HG03066 (cell line): ENCODE measurements at regions not wholly inside any gene's neighbourhood (a gene's known extent, or its start where the extent isn't known, plus 50 kb on each side); places are given as distances from the start of the nearest gene placed in this dataset.
"Not testable (repeated sequence)": the region's sequence is repeated elsewhere in the genome, so short reads cannot be mapped to it uniquely, and the experiment has no call there.

Source experiments
- ATAC-seq: cut with Tn5 transposase; IDR thresholded peaks from one replicate; pipeline ENCODE4 v1.9.1; 2021; ENCODE audit warnings: low read depth; ENCODE audit not compliant: unreplicated experiment

DNA sequence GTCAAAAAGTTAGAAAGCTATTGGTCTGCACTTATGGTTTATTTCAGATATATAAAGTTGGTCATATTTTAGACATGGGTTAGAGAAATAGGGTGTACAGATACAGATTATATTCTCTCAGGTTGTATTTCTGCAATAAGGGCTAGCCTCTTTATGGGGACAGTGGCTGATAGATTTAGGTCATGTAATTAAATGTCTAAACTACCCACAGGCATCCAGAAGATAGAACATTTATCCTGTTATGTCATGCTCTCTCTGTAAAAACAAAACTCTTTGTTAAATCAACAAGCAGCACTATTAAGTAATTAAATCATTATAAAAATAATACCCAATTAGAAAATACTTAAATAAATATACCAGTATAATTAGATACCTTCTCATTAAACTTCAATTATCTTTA lies 612.6 kb upstream of the CITED2 start:
- ATAC-seq, result no peak

DNA sequence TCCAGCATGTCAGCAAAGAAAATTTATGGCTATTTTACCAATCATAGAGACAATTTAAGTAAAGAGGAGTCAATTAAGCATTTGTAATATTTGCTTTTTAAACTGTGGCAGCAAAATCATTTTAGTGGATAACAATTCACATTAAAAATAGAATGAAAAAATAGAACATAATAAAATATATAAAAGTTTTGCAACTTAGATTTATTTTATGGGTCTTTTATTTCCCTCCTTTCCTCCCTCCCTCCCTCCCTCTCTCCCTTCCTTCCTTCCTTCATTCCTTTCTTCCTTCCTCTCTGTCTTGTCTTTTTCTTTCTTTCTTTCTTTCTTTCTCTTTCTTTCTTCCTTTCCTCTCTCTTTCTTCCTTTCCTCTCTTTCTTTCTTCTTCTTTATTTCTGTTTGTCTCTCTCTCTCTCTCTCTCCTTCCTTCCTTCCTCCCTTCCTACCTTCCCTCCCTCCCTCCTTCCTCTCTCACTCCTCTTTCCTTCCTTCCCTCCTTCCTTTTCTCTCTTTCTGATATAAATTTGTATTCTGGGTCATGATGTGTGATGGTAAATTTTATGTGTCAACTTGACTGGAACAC lies 610.9 kb upstream of the CITED2 start:
- no peak for ATAC-seq

DNA sequence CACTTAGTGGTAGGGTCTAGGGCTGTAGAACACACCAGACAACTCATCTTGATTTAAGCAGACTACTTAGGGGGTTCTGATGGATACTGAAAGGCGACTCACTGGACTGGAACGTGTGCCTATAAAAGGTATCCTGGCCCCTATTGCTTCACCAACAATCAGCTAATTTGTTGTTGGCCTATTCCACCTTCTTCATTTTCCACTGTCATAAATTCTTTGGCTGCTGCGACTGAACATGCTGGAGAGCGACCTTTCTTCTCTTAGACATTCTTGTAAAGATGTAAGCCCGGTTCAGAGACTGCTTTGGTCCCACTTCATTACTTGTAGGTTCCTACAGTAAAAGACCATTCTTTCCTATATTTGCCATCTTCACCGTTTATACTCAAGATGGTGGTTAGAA lies 609.9 kb upstream of the CITED2 start:
- ATAC-seq, result no peak

DNA sequence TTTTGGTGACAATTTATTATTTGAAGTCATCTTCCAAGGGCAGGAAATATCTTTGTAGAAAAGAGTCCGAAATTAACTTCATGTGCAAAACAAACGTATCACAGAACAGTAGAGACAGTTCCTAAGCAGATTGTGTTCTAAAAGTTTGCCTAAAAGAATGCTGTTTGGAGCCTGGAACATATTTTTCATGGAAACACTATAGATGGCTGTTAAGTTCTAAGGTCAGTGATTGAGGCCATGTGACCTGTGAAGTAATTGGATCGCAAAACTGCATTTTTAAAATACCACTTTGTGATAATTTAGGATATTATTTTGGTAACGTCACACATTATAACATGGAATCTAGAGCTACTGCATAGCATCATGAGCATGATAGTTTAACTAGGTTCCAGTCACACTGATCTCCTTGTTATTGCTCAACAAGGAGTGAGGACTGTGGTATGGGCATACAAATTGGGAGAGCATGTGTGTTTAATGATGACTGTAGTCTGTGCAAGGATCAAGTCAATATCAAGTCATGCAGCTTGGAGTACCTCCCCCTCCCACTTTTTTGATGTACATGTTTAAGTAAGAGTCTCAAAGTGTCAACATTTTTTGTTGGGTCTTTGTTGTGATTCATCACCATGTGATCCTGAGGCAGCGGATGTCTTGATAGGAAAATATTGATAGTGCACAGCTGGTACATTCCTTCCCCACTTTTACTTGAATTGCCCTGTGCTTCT lies 609.3 kb upstream of the CITED2 start:
- ATAC-seq, result no peak

DNA sequence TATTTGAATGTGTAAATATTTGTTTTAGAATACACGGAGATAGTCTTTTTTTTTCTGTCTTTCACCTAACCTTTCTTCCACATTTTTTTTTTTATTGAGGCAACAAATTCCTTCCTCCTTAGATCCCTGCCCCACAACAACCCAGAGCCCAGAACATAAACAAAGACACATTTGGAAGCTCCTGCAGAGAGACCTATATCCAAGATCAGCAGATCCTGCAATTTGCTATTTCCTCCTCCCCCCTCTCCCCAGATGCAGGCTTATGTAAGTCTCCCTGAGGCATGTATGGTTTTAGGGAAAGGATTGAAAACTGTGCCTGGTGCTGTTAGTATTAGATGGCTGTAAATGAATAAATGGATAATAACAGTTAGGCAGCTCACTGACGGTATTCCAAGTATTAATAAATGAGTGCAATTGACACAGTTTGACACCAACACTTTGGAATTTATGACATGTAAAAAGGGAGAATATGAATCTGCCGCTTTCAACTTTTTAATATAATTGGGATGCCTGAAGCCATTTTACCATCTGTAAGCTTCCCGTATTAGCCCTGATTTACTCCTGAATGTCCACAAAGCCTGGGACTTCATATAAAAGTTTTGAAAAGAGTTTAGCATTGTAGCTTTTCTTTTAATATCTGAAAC lies 608.3 kb upstream of the CITED2 start:
- no peak for ATAC-seq

DNA sequence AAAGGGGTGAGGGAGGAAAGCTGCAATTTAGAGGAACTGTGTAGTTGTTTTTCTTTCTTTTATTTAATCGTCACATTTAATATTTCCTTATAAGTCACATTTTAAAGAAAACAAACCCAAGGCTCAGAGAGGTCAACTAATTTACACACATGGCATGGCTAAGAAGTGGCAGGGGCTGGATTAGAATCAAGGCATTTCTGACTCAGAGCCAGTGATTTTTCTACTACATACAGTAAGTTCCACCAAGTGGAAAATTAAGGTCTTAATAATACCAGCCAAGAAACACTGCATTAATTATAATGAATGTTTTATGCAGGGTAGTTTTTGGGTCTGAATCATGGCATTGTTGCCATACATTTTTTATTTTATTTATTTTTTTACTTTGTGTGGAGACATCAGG lies 607.7 kb upstream of the CITED2 start:
- ATAC-seq, result no peak

DNA sequence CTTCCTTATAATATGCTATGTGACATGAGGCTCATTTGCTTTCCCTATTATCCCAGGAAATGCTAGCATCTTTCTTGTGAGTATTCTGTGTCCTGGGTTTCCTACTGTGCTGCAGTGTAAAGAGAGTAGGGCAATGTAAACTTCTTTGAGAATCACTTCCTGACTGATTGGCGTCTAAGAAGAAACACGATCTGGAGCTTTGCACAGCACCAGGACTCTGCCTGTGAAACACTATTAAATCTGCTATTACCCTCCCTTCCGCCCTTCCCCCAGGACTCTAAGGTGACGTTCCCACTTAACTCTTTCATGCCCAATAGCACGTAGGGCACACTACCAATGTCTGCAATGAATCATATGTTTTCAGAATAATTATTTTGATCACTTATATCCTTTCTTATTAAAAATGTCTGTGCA lies 607.3 kb upstream of the CITED2 start:
- no peak for ATAC-seq

DNA sequence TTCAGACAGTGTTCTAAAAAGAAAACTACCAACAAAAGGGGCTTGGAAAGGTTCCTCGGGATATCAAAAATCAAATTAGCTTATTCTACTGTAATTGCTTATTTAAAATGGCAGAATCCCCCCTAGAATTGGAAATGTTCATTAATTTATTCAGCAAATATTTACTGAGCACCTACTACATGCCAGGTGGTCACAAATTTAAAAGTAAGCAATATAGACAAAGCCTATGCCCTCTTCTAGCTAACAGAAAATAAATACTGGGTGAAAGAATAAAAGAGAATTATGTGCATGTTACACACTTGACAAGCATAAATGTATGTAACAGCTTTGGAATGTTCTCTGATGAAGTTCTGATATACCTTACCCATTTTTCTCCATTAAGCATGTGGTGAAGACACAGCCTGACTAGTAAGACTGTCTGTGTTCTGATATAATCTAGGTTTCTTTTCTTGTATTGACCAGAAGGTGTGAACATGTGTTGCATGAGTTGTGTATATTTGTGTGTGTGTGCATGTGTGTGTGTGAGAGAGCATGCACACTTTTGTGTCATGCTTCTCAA lies 606.7 kb upstream of the CITED2 start:
- ATAC-seq, result no peak

GRCh38 chr6:139980631-139981030 lies 606.2 kb upstream of the CITED2 start:
- not testable (repeated sequence) for ATAC-seq

- ATAC-seq, result no peak
Observed at GRCh38 chr6:139979021-139979725, 604.7 kb upstream of the CITED2 start.

DNA sequence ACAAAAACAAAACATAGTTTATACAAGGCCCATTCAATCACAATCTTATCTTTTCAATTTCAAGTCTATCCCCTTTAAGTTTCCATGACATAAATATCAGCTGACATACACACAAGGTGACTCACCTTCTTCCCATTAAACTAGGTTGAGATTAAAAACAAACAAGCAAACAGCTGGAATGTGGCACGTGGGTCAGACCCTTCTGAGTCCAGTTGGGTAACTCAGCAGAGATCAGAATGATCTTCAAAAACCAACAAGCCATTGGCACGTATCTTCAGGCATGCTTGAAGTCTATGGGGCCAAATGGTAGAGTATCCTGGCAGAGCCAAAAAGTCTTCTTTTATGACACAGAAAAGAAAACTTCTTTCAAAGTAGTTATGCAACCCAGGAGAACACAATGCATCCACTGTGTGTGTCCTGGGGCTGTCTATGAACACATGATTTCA lies 603.5 kb upstream of the CITED2 start:
- no peak for ATAC-seq

DNA sequence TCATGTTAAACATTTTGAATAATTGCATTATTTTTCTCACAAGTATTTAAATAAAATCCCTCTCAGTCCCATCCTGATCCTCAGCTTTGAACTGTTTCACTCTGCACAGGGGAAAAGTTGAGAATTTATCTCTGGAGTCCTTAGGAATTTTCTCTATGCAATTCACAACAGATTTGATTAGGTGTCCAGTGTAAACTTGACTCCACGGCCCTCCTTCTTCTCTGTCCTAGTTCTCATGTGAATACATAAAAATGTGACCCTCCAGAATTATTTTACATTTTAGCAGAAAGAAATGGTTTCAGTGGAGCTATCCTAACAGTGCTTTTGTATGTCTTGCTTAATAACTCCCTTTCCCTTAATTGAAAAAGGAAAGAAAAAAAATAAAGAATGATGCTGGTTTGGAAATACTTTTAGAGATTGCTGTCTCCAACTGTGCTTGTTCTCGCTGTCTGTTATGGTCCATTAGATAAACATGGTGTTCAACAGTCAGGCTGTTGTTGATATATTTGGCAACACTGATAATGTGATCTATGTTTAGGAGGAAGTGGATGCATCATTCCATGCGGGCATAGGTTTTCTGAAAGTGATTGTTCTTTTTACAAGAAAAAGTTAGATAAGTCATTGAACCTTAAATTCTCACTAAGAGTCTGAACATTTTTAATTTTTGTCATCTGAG lies 599.4 kb upstream of the CITED2 start:
- no peak for ATAC-seq

DNA sequence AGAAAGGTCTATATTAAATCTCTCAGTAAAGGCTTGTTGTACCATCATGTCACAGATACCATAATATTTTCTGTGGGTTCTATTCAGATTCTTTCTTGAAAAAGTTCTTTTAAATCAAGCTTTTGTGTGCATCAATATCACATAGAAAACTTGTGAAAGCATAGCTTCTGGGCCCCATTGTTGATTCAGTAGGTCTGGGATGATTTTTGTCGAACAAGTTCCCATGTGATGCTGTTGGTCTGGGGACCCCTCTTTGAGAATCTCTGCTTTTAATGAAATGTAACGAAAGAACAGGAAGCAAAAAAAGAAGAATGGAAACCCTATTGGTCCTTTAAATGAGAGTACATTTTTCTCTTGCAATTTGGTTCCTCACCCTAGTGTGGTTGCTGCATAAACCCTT lies 597.7 kb upstream of the CITED2 start:
- ATAC-seq, result no peak

DNA sequence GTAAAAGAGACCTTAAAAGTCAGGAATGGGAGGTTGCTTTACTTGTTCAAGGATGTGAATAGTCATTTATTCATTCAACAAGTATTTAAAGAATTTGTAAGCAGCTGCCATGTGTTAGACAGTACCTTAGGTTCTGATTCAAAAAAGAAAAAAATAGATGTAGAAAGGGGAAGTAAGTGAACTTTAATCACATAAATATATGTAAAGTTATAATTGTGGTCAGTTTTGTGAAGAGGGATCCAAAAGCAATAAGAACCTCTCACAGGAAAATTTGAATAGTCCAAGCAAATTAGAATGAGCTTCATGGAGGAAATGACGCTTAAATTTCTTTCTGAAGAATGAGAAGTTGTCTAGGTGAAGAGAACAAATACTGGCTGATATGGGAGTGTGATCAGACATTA lies 596.1 kb upstream of the CITED2 start:
- ATAC-seq, result no peak

DNA sequence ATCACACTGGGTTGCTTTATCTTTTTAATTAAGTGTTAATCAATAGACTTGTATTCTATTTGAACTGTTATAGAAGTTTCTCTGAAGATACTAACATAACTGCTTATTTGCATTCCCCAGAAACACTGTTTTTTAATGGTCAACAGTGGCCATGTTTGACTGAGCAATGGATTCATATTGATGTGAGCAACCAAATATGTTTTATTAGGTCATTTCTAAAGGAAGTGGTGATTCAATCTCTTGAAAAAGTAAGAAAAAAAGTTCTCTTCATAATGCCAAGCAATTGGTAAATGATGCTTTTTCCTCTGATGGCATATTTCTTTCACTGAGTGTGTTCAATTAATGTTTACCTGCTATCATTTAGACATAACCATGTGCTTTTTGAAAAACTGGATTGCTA lies 593.0 kb upstream of the CITED2 start:
- no peak for ATAC-seq

DNA sequence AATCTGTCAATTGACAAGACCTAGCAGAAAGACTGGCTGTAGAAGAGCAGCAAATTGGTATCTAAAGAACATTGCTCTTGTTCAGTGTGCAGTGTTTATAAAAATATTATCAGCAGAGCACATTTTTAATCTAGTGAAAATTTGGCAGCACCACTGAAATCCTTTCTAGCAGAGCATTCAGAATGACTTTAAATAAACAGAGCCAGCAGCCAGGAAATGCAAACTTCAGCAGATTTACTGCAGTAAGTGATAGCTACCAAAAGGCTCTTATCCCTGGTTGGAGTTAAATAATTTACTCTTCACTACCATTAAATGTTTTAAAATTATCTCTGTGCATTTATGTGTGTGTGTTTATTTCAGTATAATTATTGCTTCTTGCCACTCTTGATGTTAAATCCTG lies 590.9 kb upstream of the CITED2 start:
- no peak for ATAC-seq

GRCh38 chr6:139964737-139965136 lies 590.3 kb upstream of the CITED2 start:
- ATAC-seq, result no peak

DNA sequence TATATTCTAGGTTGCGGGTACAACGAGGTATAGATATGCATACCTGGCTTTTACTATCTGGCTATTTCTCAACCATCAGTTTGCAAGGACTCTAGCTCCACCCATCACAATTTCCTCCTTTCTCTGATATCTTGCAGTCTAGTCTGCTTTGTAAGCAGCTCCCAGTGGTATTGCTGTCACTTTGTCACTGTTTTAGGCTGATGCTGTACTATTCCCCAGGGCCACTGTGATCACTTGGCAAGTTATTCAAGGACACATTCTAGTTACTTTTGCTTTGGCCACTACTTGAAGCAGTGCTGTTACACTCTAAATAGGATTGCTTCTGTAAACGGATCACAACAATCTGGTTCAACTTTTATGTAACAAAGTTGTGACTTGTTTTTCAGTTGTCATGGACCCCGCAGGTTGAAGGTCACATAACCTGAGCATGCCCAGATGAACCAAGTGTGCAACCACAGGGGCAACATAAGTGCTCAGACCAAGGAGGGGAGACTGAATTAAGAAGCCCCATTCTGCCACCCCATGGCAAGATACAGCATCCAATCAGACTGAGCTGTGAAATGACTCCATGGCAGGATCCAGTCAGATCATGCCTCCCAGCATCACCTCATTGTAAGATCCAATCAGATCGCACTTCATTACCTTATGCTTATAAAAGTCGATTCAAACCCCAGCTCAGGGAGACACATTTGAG lies 588.4 kb upstream of the CITED2 start:
- ATAC-seq, result no peak

- no peak for ATAC-seq
Observed at GRCh38 chr6:139961190-139961589, 586.7 kb upstream of the CITED2 start.

DNA sequence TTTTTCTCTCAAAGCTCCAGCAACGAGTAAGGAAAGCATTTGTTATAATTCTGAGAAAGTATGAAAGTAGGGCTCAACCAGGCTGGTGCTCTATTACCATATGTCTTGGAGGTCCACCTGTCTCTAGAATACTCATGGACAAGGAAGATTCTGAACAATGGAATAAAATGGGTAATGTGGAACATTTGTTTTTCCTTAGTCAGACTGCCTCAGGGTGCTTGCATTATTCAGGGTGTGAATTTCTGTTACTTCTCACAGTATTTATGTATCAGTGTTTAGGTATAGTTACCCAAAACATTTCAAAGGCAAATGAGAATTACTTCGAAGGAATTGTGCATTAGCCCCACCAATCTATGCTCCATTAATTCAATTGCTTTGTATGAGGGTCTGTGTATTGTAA lies 586.2 kb upstream of the CITED2 start:
- ATAC-seq, result no peak
